Lower leg skin (tissue), 4 donors: ENCODE measurements at regions not wholly inside any gene's neighbourhood (a gene's known extent, or its start where the extent isn't known, plus 50 kb on each side); places are given as distances from the start of the nearest gene placed in this dataset.

Experiments
- DNase-seq, 2 donors: peaks; one replicate each; pipeline ENCODE4 v3.0.0-alpha.2; 2019; ENCODE audit warnings: low spot score in 2 of 2
- H3K4me3 ChIP-seq: fragments of 200-600 bp; sonication (generic); 2 replicates; pipeline ENCODE4 v1.5.1; 2017; ENCODE audit warnings: mild to moderate bottlenecking, low read depth; ENCODE audit not compliant: poor library complexity, severe bottlenecking
- CTCF ChIP-seq, 3 donors: fragments of 450-650 bp; IDR thresholded peaks; one replicate each; pipeline ENCODE4 v1.5.1; 2016; ENCODE audit warnings: antibody characterized with exemption in 3 of 3, mild to moderate bottlenecking in 3 of 3, moderate library complexity in 2 of 3
- POLR2A ChIP-seq, 2 donors: fragments of 450-650 bp; IDR thresholded peaks; one replicate each; pipeline ENCODE4 v1.6.1; 2016 to 2017; ENCODE audit warnings: antibody characterized with exemption in 2 of 2, mild to moderate bottlenecking in 1 of 2, moderate library complexity in 1 of 2
- WGBS, 2 donors: methylation state at CpG; one replicate each; pipeline ENCODE4 v1.1.5; 2018; 5-methylcytosine and 5-hydroxymethylcytosine counted together
- intact Hi-C: fragments of 100-400 bp; cut with DNase I; formaldehyde crosslinking; loops from one replicate; pipeline ENCODE4 v1.15.0; 2023; ENCODE audit warnings: low total_unique reads

- no peak for DNase-seq
- 60 to 62% methylated on average over 7 of the region's 7 CpGs for WGBS, 2 donors
Observed at GRCh38 chr9:89779405-89780203, 174.8 kb downstream of the GADD45G start.

GRCh38 chr9:89780959-89781358, 176.1 kb downstream of the GADD45G start:
- intact Hi-C loops = no loop called here
- WGBS, 2 donors = 57 to 62% methylated on average over 4 of the region's 4 CpGs
- no peak for DNase-seq
- TF ChIP-seq CTCF (IDR thresholded peaks at IDR 0.05) (no peak), POLR2A (IDR thresholded peaks at IDR 0.05) (no peak)
- no peak overlapping the region for H3K4me3 ChIP-seq

More at GRCh38 chr9:89779405-89780203, 174.8 kb downstream of the GADD45G start:
- TF ChIP-seq POLR2A (IDR thresholded peaks at IDR 0.05) = no peak
- TF ChIP-seq CTCF (IDR thresholded peaks at IDR 0.05) = no peak
- H3K4me3 ChIP-seq = no peak overlapping the region
- intact Hi-C loops = no loop called here

- intact Hi-C loops = no loop called here
- TF ChIP-seq CTCF (IDR thresholded peaks at IDR 0.05) (no peak), POLR2A (IDR thresholded peaks at IDR 0.05) (no peak)
- 57 to 76% methylated on average over 5 of the region's 5 CpGs for WGBS, 2 donors
- no peak for DNase-seq
- H3K4me3 ChIP-seq = no peak overlapping the region
Observed at GRCh38 chr9:89781838-89782540, 177.2 kb downstream of the GADD45G start.

- H3K4me3 ChIP-seq = no peak overlapping the region
- 19 to 38% methylated on average over 1 of the region's 1 CpG for WGBS, 2 donors
- intact Hi-C loops = no loop called here
- TF ChIP-seq CTCF (IDR thresholded peaks at IDR 0.05) = no peak
- no peak for TF ChIP-seq POLR2A (IDR thresholded peaks at IDR 0.05)
- DNase-seq = peak in 1 of 2 donors; percentile 44
Observed at GRCh38 chr9:89786655-89787054, 181.8 kb downstream of the GADD45G start.

- DNase-seq = no peak
- H3K4me3 ChIP-seq = no peak overlapping the region
- TF ChIP-seq POLR2A (IDR thresholded peaks at IDR 0.05) (no peak), CTCF (IDR thresholded peaks at IDR 0.05) (no peak)
- intact Hi-C loops = no loop called here
Observed at GRCh38 chr9:89787595-89787994, 182.8 kb downstream of the GADD45G start.
